GM12872 (cell line): ENCODE measurements at regions not wholly inside any gene's neighbourhood (a gene's known extent, or its start where the extent isn't known, plus 50 kb on each side); places are given as distances from the start of the nearest gene placed in this dataset.

Experiments
- TF ChIP-seq, protein P1 (sequence below): IDR thresholded peaks from 3 replicates; pipeline ENCODE4 v1.5.1; 2011; ENCODE audit warnings: low read depth, mild to moderate bottlenecking, low read length, moderate library complexity; ENCODE audit not compliant: insufficient read depth

DNA sequence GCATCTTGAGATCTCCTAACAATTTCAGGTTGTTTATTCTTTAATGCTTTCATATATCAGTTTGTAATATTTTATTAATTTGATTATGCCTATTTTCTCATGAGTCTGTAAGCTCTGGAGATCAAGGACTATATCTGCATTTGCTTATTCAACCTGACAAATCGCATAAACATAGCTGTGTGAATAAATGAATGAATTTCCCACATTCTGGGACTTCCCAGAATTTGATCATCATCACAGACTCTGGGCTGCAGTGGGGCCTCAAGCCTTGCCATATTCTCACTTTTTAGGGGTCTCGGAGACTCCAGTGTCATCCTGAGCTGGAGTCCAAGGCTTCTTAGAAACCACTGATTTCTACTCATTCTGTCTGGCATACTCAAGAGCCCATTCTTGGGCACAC, 180.5 kb downstream of the DAD1 start:
- TF ChIP-seq, protein P1, sequence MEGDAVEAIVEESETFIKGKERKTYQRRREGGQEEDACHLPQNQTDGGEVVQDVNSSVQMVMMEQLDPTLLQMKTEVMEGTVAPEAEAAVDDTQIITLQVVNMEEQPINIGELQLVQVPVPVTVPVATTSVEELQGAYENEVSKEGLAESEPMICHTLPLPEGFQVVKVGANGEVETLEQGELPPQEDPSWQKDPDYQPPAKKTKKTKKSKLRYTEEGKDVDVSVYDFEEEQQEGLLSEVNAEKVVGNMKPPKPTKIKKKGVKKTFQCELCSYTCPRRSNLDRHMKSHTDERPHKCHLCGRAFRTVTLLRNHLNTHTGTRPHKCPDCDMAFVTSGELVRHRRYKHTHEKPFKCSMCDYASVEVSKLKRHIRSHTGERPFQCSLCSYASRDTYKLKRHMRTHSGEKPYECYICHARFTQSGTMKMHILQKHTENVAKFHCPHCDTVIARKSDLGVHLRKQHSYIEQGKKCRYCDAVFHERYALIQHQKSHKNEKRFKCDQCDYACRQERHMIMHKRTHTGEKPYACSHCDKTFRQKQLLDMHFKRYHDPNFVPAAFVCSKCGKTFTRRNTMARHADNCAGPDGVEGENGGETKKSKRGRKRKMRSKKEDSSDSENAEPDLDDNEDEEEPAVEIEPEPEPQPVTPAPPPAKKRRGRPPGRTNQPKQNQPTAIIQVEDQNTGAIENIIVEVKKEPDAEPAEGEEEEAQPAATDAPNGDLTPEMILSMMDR = no peak

DNA sequence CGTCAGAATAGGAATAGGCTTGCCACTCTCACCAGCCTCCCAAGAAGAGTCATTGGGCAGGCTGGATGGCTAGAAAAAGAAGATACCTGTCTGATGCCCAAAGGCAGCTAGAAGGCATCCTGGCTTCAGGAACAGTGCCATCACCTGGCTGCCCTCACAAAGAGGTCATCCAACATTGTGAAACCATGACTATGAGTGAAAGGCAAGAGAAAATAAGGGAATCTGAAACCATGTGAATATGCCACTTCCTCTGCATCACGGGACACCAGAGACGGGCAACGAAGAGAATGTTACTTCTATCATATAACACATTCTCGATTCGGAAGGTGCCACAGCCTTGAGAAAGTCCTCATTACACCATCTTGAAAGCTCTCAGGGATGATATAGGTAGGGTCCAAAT, 182.0 kb downstream of the DAD1 start:
- TF ChIP-seq, protein P1 = no peak

- TF ChIP-seq, protein P1 = no peak
Measured at GRCh38 chr14:22405201-22405600, 183.8 kb downstream of the DAD1 start.

DNA sequence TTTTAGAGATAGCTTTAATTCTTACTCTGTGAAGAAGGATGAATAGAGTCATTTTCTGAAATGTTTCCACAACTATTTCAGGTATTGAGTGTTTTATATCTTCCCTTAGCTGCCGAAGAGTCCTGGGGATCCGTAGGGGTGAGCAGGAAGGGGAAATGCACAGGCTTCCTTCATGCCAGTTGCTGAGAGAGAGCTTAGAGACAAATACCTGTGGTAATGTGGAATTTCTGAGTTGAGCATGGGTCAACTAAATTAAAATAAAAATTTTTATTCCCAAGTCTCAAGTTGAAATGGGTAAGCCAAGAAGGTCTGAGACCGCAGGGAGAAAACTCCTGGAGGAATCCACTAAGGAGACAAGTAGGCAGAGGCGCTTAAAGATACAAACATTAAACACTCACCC, 185.7 kb downstream of the DAD1 start:
- TF ChIP-seq, protein P1 = no peak

- TF ChIP-seq, protein P1 = no peak
Measured at GRCh38 chr14:22400655-22401259, 188.3 kb downstream of the DAD1 start.

DNA sequence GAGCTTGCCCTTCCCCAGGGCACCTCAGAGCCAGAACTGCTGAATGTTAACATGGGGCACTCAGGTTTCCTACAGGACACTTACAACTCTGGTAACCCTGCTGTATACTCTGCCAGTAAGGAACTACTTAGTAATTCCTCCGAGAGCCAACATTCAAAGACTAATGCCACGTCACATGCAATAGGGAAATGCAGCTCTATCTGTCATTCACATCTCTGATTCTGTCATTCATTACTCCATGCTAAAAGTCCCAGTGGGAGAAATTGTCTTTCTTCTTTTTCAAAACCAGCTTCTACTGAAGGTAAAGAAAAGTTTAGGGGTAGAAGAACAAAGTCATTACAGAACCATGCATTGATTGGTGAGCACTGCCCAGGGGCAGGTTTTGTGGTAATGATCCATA, 189.2 kb downstream of the DAD1 start:
- TF ChIP-seq, protein P1 = no peak

GRCh38 chr14:22397221-22397737, 191.7 kb downstream of the DAD1 start:
- TF ChIP-seq, protein P1 = no peak
